ENCODE measurements at regions not wholly inside any gene's neighbourhood (a gene's known extent, or its start where the extent isn't known, plus 50 kb on each side); places are given as distances from the start of the nearest gene placed in this dataset.
"Not testable (repeated sequence)": the region's sequence is repeated elsewhere in the genome, so short reads cannot be mapped to it uniquely, and the experiment has no call there.

DNA sequence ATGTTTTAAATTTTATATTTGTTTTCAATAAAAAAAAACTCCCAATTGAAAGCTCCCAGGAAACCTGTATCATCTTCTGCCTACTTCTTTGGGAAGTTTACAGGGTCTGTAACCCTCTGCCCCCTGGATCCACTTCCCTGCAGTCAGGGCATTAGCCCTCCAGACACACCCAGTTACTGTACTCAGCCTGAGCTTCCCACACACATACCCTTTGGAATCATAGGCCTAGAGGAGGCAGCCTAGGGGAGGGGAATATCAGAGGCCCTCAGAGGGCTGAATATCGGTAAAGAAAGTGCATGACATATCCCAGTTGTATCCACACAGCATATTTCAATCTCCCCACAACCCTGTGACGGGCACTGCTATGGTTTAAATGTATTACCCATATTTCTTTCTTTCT lies 56.2 kb upstream of the TFPI start:
- not testable (repeated sequence) for H3K4me1 ChIP-seq, ATAC-seq

DNA sequence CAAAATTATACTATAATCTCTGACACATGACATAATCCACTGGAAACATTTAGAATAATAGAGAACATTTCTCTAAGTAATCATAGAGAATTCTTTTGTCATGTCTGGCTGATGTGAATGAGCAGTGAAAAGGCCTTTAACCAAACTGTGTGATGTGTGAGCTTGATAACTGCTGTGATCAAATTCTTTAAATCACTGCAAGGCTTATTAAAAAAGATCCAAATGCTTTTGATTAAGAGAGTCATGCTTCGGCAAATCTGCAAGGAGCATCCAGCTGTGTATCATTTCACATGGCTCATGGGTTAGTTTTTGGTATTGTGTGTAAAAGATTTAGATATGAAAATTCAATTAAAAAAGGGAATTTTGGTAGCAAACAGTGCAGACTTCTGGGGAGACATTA lies 58.6 kb upstream of the TFPI start:
- intact Hi-C loops (cut with DNase I), result no loop called here
- ATAC-seq, result no peak

More for the DNA sequence above, 56.2 kb upstream of the TFPI start:
- H3K9me3 ChIP-seq; H3K27me3 ChIP-seq; intact Hi-C loops (cut with DNase I); H3K4me3 ChIP-seq; H3K27ac ChIP-seq; H3K36me3 ChIP-seq; DNase-seq: not testable (repeated sequence)

GRCh38 chr2:187614756-187615155 lies 60.5 kb upstream of the TFPI start:
- intact Hi-C loops (cut with DNase I), result no loop called here
- DNase-seq (no peak), ATAC-seq (no peak)
- no peak for TF ChIP-seq CTCF (IDR thresholded peaks at IDR 0.05)
- no peaks in the 10 kb centered on the region for H3K36me3 ChIP-seq
- no peaks in the 10 kb centered on the region for H3K27me3 ChIP-seq
- no peaks in the 10 kb centered on the region for H3K9me3 ChIP-seq
- H3K27ac ChIP-seq, result no peak overlapping the region
- H3K4me3 ChIP-seq, result no peak overlapping the region
- H3K4me1 ChIP-seq, result no peaks in the 10 kb centered on the region

More for the DNA sequence above, 58.6 kb upstream of the TFPI start:
- Histone ChIP-seq H3K9me3 (no peaks in the 10 kb centered on the region), H3K4me3 (no peak overlapping the region), H3K27me3 (no peaks in the 10 kb centered on the region), H3K27ac (no peak overlapping the region), H3K36me3 (no peaks in the 10 kb centered on the region), H3K4me1 (no peaks in the 10 kb centered on the region)
- no peak for TF ChIP-seq CTCF (IDR thresholded peaks at IDR 0.05)
- no peak for DNase-seq

- no peak overlapping the region for H3K27ac ChIP-seq
- no peaks in the 10 kb centered on the region for H3K36me3 ChIP-seq
- ATAC-seq (no peak), DNase-seq (no peak)
- H3K4me3 ChIP-seq, result no peak overlapping the region
- no peaks in the 10 kb centered on the region for H3K9me3 ChIP-seq
- no peaks in the 10 kb centered on the region for H3K27me3 ChIP-seq
- intact Hi-C loops (cut with DNase I), result no loop called here
- no peak for TF ChIP-seq CTCF (IDR thresholded peaks at IDR 0.05)
- no peaks in the 10 kb centered on the region for H3K4me1 ChIP-seq
Observed at GRCh38 chr2:187615364-187615763, 61.1 kb upstream of the TFPI start.

DNA sequence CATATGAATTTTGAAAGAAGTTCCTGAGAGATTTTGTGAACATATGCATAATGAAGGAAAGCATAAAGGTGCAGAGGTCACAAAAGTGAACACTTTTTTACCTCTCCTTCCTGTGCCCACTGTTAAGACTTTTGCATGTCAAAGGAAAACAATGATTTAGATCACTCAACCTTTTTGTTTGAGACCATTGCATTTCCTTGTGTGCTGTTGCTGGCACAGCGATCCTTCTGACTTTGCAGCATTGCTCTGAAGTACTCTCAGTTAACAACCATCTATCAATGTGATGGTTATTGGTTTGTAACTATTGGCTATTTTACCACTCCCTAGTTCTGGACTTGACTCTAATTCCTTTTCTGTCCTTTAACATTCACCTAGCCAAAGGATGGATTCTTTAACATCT lies 61.7 kb upstream of the TFPI start:
- H3K9me3 ChIP-seq, result no peaks in the 10 kb centered on the region
- no peak for ATAC-seq
- no peaks in the 10 kb centered on the region for H3K36me3 ChIP-seq
- no peaks in the 10 kb centered on the region for H3K27me3 ChIP-seq
- intact Hi-C loops (cut with DNase I), result no loop called here
- H3K4me3 ChIP-seq, result no peak overlapping the region
- no peak for DNase-seq
- TF ChIP-seq CTCF (IDR thresholded peaks at IDR 0.05), result no peak
- no peak overlapping the region for H3K27ac ChIP-seq
- H3K4me1 ChIP-seq, result no peaks in the 10 kb centered on the region

DNA sequence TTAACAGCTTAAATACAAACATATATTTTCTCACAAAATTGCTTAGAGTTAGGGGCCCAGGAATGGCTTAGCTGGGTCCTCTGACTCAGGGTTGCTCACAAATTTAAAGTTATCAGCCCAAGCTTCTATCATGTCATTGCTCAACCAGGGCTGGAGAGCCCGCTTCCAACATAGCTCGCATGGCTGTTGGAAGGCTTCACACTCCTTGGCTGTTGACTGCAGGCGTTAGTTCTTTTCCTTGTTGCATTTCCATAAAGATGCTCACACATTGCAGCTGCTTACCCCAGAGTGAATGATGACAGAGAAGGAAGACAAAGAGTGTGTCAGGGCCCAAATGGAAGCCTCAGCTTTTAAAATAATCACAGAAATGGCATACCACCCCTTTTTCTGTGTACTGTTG lies 62.9 kb upstream of the TFPI start:
- no peak overlapping the region for H3K27ac ChIP-seq
- no peaks in the 10 kb centered on the region for H3K9me3 ChIP-seq
- no peaks in the 10 kb centered on the region for H3K27me3 ChIP-seq
- no peaks in the 10 kb centered on the region for H3K4me1 ChIP-seq
- ATAC-seq (no peak), DNase-seq (no peak)
- no peaks in the 10 kb centered on the region for H3K36me3 ChIP-seq
- no peak overlapping the region for H3K4me3 ChIP-seq
- TF ChIP-seq CTCF (IDR thresholded peaks at IDR 0.05), result no peak
- intact Hi-C loops (cut with DNase I), result no loop called here
